Endometrium (tissue), 2 donors: ENCODE measurements at regions not wholly inside any gene's neighbourhood (a gene's known extent, or its start where the extent isn't known, plus 50 kb on each side); places are given as distances from the start of the nearest gene placed in this dataset.

Experiments used
- FAIRE-seq: peaks from 2 replicates; lab custom pipeline; 2012; peaks lifted over from hg19 to GRCh38; lab: Jason Lieb, UNC
- donor health status: control.
- donor health status: control.

DNA sequence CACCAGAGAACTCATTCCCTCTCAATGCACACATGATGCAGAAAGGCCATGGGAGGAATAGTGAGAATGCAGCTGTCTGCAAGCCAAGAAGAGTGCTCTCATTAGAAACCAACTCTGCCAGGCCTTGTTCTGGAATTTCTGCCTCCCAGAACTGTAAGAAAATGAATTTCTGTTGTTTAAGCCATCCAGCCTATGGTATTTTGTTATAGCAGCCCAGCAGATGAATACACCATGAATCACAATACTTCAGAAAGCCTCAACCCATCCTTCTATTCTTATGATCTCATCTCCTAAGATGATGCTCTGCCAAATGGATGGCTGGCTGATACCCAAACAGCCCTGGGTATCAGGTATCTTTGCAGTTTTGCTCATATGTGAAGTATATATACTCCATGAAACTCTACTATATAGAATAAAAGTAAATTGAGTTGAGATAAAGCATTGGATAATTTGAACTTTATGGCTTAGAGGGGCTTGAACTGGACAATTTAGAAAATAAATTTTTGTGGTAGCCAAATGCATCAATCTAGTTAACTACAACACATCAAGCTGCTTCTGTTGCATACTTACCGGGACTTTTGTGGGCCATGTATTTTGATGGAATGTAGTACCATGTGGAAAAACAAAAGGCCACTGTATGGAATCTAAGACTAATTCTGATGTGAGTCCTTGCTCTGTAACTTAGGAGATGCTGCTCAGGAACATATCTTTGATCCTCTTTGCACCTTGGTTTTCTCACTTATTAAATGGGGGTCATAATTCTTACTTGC lies 245.9 kb downstream of the HS3ST1 start:
- FAIRE-seq = no peak

DNA sequence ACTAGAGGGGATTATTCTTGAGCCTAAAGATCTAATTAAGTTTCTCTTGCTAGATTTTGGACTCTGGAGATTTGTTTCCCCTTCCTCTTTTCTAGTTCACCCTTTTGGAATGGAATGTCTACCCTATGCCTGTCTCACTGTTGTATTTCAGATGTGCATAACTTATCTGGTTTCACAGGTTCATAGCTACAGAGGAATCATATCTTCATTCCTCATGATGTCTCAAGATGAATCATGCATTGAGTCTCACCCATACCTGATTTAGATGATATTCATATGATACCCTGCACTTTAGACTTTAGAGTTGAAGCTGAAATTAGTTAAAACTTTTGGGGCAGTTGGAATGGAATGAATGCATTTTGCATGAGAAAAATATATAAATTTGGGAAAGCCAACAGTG lies 246.7 kb downstream of the HS3ST1 start:
- FAIRE-seq = no peak

DNA sequence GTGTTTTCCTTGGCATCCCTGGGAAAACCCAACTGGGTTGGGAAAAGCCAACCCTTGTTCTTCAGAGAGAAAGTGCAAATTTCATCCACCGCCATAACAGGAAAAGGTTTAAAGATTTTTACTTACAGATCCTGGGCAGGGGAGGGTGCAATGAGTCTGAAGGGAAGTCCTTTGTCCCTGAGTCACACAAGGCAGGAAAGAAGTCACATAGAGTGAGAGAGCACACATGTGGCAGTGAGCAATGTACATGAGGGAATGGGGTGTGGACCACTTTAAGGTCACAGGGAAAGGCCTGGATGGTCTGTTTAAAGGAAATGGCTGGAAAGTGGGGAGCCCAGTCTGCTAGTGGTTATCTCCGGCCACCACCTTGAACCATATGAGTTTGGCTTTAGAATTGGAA lies 248.9 kb downstream of the HS3ST1 start:
- no peak for FAIRE-seq

DNA sequence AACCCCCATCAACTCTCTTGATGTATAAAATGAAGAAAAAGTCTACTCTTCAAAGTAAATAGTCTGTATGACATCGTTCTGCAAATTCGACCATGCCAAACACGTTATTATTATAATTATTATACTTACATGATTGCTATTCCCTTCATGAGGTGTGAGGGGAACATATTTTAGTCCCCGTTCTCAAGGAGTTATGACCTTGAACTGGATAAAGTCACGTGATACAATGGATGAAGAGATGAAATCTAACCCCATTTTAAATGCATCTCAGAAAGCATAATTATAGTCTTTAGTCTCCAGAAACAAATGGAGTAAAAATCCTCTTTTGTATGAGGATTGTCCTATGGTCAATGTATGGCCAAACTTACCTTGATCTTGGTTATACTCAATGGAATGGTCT lies 250.3 kb downstream of the HS3ST1 start:
- FAIRE-seq = no peak

DNA sequence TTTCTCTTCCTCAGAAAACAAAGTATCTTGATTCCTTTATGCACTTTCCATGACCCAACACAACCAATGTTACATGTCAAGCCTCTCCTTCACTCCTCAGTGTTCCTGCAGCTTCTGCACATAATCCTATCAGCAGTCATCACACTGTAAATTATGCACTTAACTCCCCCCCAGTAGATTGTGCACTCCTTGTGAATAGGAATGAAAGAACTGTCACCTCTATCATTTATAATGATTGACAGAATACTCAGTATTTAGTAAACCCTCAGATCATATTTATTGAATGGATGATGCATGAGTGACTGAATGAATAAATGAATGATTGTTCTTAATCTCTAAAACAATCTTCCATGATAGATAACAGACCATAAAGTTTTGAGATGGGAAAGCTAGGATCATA lies 253.3 kb downstream of the HS3ST1 start:
- FAIRE-seq = no peak

DNA sequence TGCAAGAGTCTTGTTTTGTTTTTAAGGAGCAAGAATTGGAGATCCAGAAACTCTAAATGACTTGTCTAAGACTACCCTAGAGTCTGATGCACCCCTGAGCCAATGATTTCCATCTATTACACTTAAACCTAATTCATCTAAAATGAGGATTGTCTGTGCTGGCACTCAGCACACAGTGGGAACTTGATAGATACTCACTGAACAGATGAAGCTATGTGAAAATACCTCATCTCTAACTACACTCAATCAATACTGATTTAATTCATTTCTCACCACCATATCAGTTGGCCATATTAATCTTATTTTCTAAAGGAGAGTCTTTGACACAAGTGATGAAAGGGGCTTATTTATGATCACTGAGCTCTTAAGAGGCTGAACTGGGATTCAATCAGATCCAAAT lies 262.1 kb downstream of the HS3ST1 start:
- no peak for FAIRE-seq

DNA sequence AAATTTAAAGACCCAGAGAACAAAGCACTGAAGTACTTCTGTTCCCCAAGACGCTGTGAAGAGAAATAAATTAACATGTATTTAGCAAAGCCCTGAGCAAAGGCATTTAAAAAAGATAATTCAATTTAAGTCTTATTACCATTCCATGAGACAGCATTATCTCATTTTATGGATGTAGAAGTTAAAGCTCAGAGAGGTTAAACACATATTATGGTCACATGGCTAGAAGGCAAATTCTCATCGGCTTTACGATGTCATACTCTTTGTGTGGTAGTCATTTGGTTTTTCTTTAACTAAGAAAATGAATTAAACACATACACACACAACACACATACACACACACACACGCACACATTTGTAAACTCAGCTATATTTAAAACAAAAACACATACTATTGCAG lies 262.7 kb downstream of the HS3ST1 start:
- FAIRE-seq = no peak

DNA sequence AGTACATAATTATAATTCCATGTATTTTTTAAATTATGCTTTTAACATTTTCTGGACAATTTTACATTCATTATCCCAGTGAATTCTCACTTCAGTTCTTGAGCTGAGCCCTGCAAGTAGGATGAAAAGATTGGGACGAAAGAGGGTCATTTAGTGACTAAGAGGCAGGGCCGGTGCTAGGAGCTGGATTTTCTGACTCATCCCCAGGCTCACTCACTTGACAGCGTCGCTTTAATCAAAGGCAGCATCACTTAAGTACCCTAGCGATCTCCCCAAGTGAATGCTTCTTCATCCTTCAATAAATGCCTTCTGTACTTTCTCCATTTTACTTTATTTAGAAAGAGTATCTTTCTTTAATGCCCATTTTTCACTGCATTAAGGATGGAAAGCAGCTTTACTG lies 263.6 kb downstream of the HS3ST1 start:
- FAIRE-seq = no peak

DNA sequence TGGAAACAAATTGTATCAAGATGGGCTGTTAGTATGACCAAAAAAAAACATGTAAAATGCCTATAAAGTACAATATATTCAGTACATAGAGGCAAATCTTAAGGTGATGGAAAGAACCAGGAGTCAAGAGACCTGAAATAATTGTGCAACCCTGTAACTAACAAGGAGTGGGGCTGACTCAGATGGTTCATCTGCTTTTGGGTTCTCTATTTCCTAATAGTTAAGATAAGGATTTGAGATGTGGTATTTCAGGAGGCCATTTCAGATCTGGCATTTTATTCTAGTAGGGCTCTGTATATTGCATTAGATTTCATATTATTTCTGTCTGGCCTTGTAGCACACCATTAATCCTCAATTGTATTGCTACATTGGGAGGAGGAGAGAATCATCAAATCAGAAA lies 268.4 kb downstream of the HS3ST1 start:
- no peak for FAIRE-seq

DNA sequence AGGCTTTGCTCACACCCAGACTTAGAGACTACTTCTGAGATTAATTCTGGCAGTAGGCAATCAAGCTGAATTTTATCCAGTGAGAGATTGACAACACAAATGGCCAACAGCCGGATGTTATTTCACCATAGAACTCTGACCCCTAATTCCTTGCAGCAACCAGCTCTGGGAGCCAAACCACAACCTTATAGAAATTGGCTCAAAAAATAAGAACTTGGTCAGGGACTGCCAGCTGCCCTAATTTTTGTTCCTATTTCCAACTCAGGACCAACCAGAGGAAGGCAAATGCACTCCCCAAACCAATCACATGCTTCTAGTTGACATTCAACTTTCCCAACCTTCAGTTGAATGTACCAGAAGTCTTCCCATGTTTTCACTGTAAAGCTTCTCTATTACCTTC lies 269.7 kb downstream of the HS3ST1 start:
- FAIRE-seq = no peak

DNA sequence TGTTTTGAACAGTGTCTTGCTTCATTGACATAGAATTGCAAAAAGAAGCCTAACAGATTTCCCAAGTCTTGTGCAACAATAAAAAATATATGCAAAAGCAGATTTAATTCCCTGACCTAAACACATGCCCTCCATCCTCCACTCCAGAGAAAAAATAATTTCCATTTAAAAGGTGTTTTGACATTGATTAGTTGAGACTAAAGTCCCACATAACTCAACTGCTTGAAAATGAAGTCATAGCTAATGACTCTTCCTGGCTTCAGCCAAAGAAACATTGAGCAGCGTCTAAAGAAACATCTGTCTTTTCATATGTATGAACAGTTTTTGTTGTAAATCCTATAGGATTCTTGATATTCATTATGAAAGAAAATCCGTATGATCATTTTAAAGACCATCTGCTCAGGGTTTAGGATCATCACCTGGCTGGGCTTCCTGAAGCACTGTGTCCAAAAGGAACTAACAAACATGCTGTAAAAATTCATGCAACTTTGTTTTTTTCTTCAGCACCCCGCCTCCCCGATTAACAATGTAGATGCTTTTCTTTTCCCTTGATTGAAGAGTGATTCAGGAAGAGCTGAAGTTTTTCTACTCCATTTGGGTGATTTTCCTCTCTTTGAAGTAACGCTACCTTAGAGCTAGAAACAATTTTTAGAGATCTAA lies 273.4 kb downstream of the HS3ST1 start:
- no peak for FAIRE-seq

DNA sequence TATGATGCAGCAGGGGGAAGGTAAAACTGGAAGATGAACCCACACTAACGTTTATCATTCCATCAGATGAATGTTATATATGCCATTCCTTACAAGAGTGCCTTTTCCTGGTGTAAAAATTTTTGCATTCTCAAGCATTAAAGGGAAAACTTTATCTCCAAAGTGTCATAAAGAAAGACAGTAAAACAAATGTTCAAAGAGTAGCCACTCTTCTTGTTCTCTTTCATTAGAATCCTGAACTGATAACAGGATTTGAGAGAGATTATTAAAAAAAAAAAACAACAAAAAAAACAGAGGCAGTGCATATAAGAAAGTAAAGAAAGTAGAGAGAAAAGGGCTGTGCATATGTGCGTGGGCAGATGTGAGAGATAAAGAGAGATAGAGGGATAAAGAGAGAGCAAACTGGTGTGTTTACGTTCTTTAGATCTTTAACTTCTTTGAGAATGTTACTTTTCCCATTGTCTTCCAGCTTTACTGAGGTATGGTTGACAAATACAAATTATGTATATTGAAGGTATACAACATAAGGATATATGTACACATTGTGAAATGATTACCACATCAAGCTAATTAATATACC lies 275.4 kb downstream of the HS3ST1 start:
- FAIRE-seq = no peak

DNA sequence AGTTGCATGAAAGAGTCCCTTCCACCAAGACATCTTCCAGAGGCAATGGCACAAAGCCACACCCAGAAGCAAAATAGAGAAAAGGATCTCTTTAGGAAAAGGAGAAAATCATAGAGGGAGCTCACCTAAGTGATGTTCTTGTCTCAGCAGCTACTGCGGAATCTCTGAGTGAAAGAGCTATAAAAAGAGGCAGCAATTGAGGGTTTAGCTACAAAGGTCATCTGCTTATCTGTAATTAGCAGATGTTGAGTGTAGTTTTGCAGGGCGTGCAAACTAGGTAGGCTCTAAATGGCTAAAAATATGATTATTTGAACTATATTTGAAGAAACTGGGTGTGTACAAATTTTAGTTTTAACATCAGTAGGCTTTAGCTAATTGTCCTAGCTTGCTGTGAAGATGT lies 276.0 kb downstream of the HS3ST1 start:
- FAIRE-seq = no peak

DNA sequence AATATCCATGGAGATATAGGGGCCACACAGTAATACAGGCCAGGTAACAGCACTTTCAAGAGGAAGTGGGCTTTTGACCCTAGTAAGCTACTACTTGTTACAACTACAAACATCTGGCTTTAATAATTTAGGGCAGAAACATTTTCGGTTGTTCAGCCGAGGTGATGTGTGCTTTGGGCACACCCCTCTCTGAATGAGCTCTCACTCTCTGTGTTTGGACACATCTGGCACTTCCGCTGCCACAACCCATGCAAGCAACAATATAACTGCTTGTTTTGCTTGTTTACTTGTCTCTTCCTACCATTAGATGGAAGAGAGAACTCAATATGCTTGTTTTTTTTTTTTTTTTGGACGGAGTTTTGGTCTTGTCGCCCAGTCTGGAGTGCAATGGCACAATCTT lies 277.2 kb downstream of the HS3ST1 start:
- FAIRE-seq = no peak

DNA sequence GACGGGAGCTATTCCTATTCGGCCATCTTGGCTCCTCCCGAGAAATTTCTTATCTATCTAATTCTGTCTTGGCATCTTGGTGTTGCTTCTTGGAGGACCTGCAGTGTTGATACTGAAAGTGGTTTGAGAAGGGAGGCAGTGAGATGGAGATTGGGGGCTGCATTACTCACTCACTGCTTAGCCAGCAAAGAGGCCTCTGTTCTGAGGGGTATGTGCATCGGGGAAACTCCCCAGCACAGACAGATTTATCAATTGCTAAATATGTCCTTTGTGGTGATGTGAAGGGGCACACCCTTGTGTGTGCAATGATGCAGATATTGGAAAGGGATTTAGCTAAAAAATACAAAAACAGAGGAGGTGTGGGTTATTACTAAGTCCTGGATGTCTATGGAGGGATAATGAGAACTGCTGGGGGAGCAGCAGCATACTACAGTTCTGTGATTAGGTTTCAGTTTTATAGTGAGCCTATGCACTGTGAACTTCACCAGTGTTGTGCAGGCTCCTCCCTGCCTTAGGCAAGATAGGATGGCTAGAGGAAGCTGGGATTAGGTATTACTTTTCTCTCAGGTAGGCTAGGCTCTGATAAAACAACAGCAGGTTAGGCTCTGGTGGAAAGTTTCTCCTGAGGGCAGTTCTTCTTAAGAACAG lies 279.0 kb downstream of the HS3ST1 start:
- FAIRE-seq = no peak

DNA sequence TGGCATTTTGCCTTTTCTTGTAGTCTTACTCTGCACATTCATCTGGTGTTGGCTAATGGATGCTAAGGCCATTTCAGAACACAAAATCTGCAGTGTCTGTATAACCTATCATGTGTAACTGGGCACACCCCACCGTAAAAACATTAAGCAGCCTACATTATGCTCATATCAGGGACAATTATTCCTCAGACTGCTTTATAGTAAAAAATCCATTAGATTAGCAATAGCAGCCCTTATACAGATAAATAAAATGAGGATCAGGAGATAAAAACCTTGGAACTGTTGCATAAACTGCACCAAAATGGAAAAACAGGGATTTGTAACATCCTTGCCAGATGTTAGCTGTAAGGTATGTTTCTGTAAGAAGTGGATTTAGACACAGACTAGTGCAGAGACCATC lies 288.8 kb downstream of the HS3ST1 start:
- no peak for FAIRE-seq

DNA sequence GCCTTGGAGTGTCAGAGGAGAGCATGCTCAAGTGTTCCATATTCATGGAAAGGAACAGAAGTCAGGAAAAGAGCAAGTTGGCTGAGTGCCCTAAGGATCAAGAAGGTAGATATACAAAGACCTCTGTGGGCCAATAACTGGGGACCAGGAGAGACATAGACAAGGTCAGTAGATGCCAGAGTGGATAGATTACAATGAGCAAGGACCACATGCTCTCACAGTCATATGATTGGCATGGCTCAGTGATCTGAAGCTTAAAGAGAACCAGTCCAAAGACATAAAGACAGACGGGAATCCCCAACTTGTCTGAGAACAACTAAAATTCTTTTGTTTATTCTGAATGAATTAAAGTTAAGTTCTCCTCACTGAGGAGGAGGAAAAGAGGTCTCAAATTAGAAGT lies 289.7 kb downstream of the HS3ST1 start:
- FAIRE-seq = no peak

DNA sequence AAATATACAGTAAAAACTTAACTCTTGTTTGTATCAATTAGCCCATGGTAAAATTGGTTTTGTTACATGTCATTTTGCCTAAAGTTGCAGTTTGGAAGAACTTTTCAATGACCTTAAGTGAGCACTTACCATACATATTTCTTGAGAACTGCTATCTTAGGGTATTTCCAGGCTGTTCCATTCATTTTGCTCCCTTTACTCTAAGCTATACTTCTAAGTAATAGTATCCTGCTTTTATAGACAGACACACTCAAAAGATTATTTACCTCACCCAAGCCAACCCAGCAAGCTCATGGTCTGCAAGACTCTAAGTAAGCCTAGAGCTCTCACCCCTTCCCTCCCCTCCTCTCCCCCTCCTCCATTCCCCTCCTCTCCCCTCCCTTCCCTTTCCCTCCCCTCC lies 294.0 kb downstream of the HS3ST1 start:
- FAIRE-seq = no peak

DNA sequence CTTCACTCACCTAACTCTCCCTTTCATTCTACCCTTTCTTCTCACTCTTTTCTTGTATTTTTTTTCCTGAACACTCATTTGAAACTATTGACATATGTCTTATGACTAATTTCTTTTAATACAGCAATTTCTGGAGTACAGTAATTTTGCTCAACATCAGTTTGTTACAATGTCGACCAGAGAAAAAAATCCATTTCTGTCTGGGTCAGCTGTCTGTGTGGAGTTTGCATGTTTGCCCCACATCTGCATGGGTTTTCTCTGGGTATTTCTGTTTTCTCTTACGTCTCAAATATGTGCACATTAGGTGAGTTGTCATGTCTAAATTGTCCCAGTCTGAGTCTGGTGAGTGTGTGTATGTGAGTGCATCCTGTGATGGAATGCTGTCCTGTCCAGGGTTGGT lies 294.8 kb downstream of the HS3ST1 start:
- no peak for FAIRE-seq

DNA sequence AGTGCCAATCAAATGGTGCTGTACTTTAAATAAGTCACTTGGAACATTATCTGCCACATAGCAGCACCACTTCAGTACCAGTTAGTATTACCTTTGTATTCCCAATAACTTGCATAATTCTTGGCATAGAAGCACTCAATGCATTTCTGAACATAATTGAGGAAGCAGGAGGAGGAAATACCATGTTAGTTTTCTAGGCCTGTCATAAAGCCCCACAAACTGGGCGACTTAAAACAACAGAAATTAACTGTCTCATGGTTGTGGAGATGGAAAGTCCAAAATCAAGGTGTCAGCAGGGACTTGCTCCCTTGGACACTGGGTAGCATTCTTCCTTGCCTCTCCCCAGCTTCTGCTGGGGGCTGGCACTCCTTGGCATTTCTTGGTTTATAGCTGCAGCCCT lies 296.2 kb downstream of the HS3ST1 start:
- FAIRE-seq = no peak

DNA sequence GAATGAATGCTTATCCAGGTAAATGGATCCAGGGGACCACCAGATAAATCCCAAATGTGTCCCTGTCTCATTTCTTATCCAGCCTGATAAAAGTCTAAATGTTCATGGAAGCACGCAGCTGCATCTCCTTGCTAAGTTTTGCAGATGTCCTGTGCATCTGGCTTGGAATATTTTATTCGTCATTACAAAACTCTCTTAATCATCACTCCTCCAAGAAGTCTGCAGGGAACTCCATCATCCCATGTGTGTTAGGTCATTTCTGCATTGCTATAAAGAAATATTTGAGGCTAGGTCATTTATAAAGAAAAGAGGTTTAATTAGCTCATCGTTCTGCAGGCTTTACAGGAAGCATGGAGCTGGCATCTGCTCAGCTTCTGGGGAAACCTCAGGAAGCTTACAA lies 297.2 kb downstream of the HS3ST1 start:
- no peak for FAIRE-seq

DNA sequence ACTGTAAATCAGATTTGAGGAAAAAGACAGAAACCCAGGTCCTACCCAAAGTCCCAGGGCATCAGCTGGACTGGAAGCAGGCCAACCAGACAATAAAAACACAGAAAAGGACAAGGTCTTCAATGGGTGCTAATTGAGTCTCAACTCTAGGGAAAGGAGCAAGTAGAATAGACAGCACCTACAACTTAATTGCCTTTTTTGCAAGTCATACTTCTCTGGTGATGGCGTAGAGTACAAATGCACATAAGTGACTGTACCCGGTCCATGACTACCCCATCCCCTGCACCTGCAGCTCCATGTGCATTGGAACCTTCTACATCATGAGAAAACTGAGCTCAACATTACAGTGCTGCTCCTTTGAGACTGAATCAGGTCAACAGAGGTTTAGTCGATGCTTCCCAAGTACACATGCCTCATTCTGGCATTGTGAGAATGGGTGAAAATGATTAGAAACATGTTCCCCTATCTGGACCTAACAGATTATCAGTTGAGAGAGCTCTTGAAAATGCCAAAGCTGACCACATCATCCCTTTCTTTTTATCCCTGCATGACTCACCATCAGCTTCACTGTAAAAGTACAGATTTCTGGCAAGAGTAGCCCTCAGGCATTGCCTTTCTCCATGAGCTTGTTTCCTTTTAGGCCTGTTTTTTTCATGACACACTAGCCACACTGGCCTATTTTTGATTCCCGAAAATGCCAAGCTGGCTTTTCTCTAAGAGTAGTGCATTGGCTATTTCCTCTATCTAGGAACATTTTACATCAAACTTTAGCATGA lies 298.3 kb downstream of the HS3ST1 start:
- FAIRE-seq = no peak

DNA sequence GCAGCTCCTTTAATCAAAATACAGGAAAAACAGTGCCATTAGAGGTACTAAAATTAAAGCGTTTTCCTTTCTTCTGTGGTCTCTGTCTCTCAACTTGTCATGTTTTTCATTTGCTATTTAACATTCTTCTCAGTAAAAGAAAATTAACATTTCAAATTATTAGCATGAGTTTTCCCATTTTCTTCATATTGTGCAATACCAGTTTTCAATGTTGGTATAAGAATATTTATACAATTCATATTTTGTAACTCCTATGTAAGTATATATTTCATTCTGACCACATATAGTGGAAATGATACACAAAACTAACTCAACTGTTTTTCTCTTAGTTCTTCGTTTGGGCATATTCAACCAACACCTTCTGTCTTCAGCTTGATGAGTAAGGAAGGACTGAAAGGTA lies 308.3 kb downstream of the HS3ST1 start:
- FAIRE-seq = no peak
